ACC112 (cell line): ENCODE measurements at regions not wholly inside any gene's neighbourhood (a gene's known extent, or its start where the extent isn't known, plus 50 kb on each side); places are given as distances from the start of the nearest gene placed in this dataset.

ENCODE experiments used
- H2AFZ ChIP-seq: fragments of 200-600 bp; sonication (generic); one replicate; pipeline ENCODE4 v1.6.0; 2017; ENCODE audit warnings: antibody characterized with exemption, low read length; ENCODE audit not compliant: unreplicated experiment
- H3K27ac ChIP-seq: fragments of 200-600 bp; sonication (generic); 2 replicates; pipeline ENCODE4 v1.5.1; 2014; ENCODE audit warnings: low read depth, mild to moderate bottlenecking, antibody characterized with exemption, low read length, moderate library complexity
- H3K27me3 ChIP-seq: fragments of 200-600 bp; sonication (generic); 2 replicates; pipeline ENCODE4 v1.6.1; 2014; ENCODE audit warnings: mild to moderate bottlenecking, antibody characterized with exemption, low read length, moderate library complexity, mixed read lengths; ENCODE audit not compliant: insufficient read depth
- H3K36me3 ChIP-seq: fragments of 200-600 bp; sonication (generic); 2 replicates; pipeline ENCODE4 v1.6.1; 2016; ENCODE audit warnings: mild to moderate bottlenecking, antibody characterized with exemption, low read length, moderate library complexity, mixed read lengths; ENCODE audit not compliant: insufficient read depth
- H3K4me1 ChIP-seq: fragments of 200-600 bp; sonication (generic); one replicate; pipeline ENCODE4 v1.6.1; 2016; ENCODE audit warnings: low read length, mixed read lengths; ENCODE audit not compliant: insufficient read depth, unreplicated experiment, control insufficient read depth
- H3K4me3 ChIP-seq: fragments of 200-600 bp; sonication (generic); 2 replicates; pipeline ENCODE4 v1.5.1; 2014; ENCODE audit warnings: mild to moderate bottlenecking, low read depth, low read length
- H3K79me2 ChIP-seq: fragments of 200-600 bp; sonication (generic); one replicate; pipeline ENCODE4 v1.6.0; 2016; ENCODE audit warnings: low read length; ENCODE audit not compliant: control insufficient read depth, unreplicated experiment, insufficient read depth

DNA sequence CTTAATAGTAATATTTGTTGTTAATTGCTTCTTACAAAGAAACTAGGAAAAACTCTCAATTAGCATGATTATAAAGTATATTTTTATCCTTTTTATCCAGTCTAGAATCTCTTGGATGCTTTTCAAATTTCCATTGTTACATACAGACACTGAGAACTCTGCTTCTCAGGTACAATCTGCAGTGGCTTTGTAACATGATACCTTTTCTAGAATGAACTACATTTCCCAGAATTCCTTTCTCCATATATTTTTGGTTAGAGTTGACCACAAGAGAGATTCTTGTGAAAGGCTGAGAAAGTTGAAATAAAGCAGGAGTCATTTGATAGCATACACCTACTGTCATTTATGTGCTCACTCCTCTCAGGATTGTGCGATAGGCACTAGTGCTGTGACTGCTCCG, 148.6 kb downstream of the SLITRK6 start:
- H2AFZ ChIP-seq = no peak overlapping the region

DNA sequence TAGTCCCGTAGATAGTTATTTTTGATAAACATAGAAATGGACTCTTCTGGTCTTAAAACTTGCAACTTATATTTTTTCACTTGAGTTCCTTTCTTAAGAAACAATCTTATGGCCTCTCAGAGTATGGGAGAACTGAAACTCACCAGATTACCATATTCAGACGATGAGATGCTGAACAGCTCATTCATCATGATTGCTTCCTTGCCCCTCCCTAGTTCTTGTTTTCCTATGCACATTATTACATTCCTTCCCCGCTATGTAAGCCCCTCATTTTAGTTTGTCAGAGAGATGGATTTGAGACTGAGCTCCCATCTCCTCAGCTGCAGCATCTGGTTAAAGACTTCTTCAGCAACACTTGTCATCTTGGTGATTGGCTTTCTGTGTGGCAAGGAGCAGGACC, 158.5 kb downstream of the SLITRK6 start:
- Histone ChIP-seq H3K4me3 (no peak overlapping the region), H3K4me1 (no peaks in the 10 kb centered on the region), H3K27ac (no peak overlapping the region), H2AFZ (no peak overlapping the region), H3K79me2 (no peaks in the 10 kb centered on the region), H3K36me3 (no peaks in the 10 kb centered on the region), H3K27me3 (no peaks in the 10 kb centered on the region)

More for the DNA sequence above, 148.6 kb downstream of the SLITRK6 start:
- no peaks in the 10 kb centered on the region for H3K36me3 ChIP-seq
- no peak overlapping the region for H3K4me3 ChIP-seq
- H3K27me3 ChIP-seq = no peaks in the 10 kb centered on the region
- no peak overlapping the region for H3K27ac ChIP-seq
- H3K4me1 ChIP-seq = no peaks in the 10 kb centered on the region
- no peaks in the 10 kb centered on the region for H3K79me2 ChIP-seq

DNA sequence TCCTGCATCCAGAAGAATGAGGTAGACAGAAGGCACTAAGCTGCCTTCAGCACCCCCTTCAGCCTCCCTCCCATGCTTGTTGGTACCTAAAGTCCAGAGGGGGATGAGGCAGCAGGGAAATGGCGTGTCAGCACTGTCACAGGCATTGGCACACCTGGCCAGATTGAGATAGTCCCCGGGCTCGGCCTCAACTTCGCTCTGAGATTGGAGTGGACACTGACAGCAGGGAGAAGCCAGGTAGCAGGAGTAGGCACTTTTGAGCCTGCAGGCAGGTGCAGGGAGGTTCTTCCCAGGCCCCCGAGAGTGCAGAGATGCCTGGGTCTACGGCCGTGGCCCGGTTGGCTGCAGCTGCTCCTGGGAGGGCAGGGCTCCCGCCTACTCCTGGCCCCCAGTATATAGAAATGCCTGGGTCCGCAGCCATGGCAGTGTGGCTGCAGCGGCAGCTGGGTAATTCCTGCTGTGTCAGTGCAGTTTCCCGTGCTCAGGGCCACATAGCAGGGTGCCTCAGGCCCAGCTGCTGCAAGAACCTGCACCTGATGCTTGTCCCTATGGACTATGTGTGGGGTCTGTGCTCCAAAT, 160.3 kb downstream of the SLITRK6 start:
- H2AFZ ChIP-seq = no peak overlapping the region

DNA sequence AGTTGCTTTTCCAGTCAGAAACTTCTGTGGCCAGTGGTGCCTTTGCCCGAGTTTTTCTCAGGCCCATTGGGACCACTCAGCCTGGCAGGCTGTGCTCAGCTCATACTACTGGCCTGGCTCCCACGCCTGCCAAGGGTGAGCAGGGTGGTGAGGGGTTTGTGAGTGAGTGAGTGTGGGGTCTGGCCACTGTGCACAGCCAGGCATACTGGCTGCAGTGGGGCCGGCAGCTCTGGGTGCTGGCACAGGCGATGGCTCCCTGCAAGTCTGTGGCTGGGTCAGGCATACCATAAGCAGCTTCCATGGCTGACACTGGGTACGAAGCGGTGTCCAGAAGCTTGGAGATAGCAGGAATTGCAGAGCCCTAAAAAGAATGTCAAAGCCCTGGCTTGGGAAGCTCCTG, 161.0 kb downstream of the SLITRK6 start:
- Histone ChIP-seq H3K4me1 (no peaks in the 10 kb centered on the region), H3K36me3 (no peaks in the 10 kb centered on the region), H3K27ac (no peak overlapping the region), H2AFZ (no peak overlapping the region), H3K4me3 (no peak overlapping the region), H3K27me3 (no peaks in the 10 kb centered on the region), H3K79me2 (no peaks in the 10 kb centered on the region)

More for the DNA sequence above, 160.3 kb downstream of the SLITRK6 start:
- no peaks in the 10 kb centered on the region for H3K27me3 ChIP-seq
- no peaks in the 10 kb centered on the region for H3K4me1 ChIP-seq
- H3K36me3 ChIP-seq = no peaks in the 10 kb centered on the region
- H3K4me3 ChIP-seq = no peak overlapping the region
- no peaks in the 10 kb centered on the region for H3K79me2 ChIP-seq
- no peak overlapping the region for H3K27ac ChIP-seq

DNA sequence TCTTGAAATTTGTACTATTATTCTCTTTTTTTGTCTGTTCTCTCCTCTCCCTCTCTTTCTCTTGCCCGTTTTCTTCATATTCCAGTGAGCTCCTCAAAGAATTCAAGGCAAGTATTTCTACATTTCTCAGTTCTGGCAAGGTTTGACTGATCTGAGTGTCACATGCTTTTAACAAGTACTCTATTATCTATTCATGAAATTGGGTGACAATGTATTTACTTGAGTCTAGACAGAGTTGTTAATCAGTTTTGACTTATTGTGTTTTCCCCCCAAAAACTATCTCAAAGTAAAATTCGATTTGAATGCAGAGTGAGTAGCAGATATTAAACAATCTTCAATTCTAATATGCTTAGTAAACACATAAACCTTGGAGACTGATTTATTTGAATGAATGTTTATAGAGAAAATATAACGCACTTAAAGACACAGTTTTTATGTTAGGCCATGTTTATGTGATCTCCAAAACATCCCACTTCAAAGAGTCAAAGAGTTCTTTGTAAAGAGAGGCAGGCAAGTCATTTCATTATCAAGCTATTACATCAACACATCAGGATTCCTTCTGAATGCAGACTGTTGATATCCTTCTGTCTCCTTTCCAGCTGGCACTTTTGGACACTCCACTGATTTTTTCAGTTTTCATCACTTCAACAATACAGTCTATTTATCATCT, 166.6 kb downstream of the SLITRK6 start:
- Histone ChIP-seq H3K4me3 (no peak overlapping the region), H3K36me3 (no peaks in the 10 kb centered on the region), H3K27me3 (no peaks in the 10 kb centered on the region), H3K27ac (no peak overlapping the region), H3K79me2 (no peaks in the 10 kb centered on the region), H3K4me1 (no peaks in the 10 kb centered on the region), H2AFZ (no peak overlapping the region)

DNA sequence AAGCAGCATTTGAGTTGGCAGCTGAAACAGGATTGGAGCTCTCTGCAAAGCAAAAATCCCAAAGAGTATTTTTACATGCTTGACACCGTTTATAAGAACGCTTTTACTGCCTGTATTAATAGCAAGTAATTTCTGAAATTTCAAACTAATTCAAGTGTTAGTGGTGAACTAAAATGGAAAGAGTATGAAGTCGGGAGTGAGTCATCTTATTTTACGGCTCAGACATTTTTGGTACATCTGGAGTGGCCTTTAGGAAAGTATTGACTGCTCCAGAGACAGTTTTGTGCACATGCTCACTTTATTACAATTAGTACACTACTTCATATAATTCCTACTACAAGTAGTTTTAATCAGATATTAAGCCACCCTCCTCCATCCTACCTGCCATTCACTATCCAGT, 167.4 kb downstream of the SLITRK6 start:
- no peak overlapping the region for H3K4me3 ChIP-seq
- H2AFZ ChIP-seq = no peak overlapping the region
- no peaks in the 10 kb centered on the region for H3K27me3 ChIP-seq
- no peaks in the 10 kb centered on the region for H3K36me3 ChIP-seq
- H3K27ac ChIP-seq = no peak overlapping the region
- H3K79me2 ChIP-seq = no peaks in the 10 kb centered on the region
- no peaks in the 10 kb centered on the region for H3K4me1 ChIP-seq

DNA sequence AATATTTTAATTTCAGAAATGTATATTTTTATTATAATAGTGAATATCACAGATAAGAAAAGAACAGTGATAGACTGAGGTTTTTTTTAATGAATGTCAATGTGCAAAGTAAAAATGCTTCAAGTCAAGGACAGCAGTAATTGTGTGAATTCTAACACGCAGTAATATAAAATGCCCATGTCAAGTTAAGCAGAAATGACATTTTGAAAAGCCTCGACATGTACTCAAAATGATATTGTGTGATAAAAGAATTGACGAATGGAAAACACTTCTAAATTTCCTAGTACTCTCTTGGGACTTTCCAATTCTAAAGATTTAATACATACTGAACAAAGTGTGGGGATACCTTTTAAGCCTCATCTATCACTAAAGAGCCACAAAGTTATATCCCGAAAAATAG, 172.6 kb downstream of the SLITRK6 start:
- Histone ChIP-seq H3K4me1 (no peaks in the 10 kb centered on the region), H3K27me3 (no peaks in the 10 kb centered on the region), H2AFZ (no peak overlapping the region), H3K79me2 (no peaks in the 10 kb centered on the region), H3K36me3 (no peaks in the 10 kb centered on the region), H3K4me3 (no peak overlapping the region), H3K27ac (no peak overlapping the region)

DNA sequence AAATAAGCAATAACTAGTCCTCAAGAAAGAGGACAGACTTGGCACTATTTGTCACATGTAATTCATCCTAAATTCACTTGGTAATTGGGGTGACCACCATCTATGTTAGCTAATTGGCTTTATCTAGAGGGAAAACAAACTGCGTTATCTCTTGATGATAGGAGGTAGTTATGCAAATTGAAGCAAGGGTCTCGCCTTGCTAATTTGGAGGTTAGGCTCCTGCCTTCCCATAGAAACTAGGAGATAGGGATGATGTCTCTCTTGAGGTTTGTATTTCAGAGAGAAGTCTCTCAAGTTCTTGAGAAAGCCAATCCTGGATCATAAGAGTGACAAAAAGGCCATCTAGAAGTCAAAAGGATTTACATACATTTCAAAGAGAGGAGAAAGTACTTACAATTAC, 179.9 kb downstream of the SLITRK6 start:
- Histone ChIP-seq H3K79me2 (no peaks in the 10 kb centered on the region), H2AFZ (no peak overlapping the region), H3K27me3 (no peaks in the 10 kb centered on the region), H3K4me3 (no peak overlapping the region), H3K36me3 (no peaks in the 10 kb centered on the region), H3K4me1 (no peaks in the 10 kb centered on the region), H3K27ac (no peak overlapping the region)

DNA sequence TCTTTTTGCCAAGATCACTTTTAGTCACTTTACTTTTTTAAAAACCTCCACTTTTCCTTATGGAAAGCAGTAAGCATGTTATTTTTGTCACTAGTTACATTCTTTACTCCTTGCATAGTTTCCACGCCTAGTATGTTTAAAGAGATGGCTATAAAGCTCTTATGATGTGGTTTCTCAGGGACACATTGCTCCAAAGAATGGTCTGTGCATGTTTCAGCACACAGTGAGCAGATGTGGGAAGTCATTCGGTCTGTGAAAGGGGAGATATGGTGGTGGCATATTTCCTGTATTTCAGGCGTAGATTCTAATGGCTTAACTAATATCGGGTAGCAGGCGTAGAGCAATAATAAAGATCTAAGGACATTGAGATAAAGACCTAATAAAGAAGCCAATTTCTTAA, 180.7 kb downstream of the SLITRK6 start:
- Histone ChIP-seq H3K4me3 (no peak overlapping the region), H3K79me2 (no peaks in the 10 kb centered on the region), H3K4me1 (no peaks in the 10 kb centered on the region), H3K27me3 (no peaks in the 10 kb centered on the region), H3K27ac (no peak overlapping the region), H3K36me3 (no peaks in the 10 kb centered on the region), H2AFZ (no peak overlapping the region)

DNA sequence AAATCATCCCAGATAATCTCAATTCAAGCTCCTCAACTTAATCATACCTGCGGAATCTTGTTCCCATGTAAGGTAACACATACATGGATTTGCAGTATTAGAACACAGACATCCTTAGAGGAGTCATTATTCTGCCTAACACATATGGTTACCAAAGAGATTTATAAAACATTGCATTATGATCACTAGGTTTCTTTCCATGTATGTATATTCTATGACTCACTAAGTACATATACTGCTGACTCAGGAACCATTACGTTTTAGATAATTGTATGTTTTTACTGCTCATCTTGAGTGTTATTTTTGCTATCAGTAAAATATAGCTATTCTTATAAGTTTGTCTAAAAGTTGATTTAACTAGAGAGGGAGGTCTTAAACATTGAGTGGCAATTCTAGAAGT, 182.9 kb downstream of the SLITRK6 start:
- H3K27ac ChIP-seq = no peak overlapping the region
- H3K27me3 ChIP-seq = no peaks in the 10 kb centered on the region
- no peaks in the 10 kb centered on the region for H3K4me1 ChIP-seq
- H3K36me3 ChIP-seq = no peaks in the 10 kb centered on the region
- no peak overlapping the region for H2AFZ ChIP-seq
- H3K4me3 ChIP-seq = no peak overlapping the region
- H3K79me2 ChIP-seq = no peaks in the 10 kb centered on the region

DNA sequence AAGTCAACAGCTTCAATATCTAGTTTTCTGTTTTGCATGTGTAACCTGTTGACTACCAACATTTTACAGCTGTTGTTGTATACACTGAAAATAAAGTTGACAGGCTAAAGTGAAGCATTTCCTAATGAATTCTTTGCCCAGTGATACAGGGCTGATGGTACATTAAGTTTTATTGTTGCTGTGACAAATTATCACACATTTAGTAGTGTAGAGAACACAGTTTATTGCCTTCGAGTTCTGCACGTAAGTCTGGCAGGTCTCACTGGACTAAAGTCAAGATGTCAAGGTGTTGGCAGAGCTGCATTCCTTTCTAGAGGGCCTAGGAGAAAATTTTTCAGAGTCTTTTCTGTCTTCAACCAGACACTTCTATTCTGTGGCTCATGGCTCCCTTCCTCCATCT, 184.2 kb downstream of the SLITRK6 start:
- H3K4me1 ChIP-seq = no peaks in the 10 kb centered on the region
- H2AFZ ChIP-seq = no peak overlapping the region
- H3K27me3 ChIP-seq = no peaks in the 10 kb centered on the region
- no peaks in the 10 kb centered on the region for H3K36me3 ChIP-seq
- no peaks in the 10 kb centered on the region for H3K79me2 ChIP-seq
- H3K27ac ChIP-seq = no peak overlapping the region
- H3K4me3 ChIP-seq = no peak overlapping the region
